Fibroblast of gingiva (primary cell): ENCODE measurements at regions not wholly inside any gene's neighbourhood (a gene's known extent, or its start where the extent isn't known, plus 50 kb on each side); places are given as distances from the start of the nearest gene placed in this dataset.

Experiments
- DNase-seq: peaks from one replicate; pipeline ENCODE4 v3.0.0-alpha.2; 2011; ENCODE audit warnings: low read depth

- DNase-seq, result no peak
These were observed 161.4 kb downstream of the TM9SF2 start for GRCh38 chr13:99662678-99663077.

GRCh38 chr13:99661791-99662190, 160.5 kb downstream of the TM9SF2 start:
- DNase-seq, result no peak

- DNase-seq, result no peak
These were observed 158.7 kb downstream of the TM9SF2 start for GRCh38 chr13:99659866-99660554.

GRCh38 chr13:99659226-99659625, 158.0 kb downstream of the TM9SF2 start:
- DNase-seq, result no peak

GRCh38 chr13:99658261-99658991, 157.2 kb downstream of the TM9SF2 start:
- peak; percentile 62 for DNase-seq

GRCh38 chr13:99657848-99658260, 156.6 kb downstream of the TM9SF2 start:
- peak; percentile 17 for DNase-seq

- no peak for DNase-seq
These were observed 155.6 kb downstream of the TM9SF2 start for GRCh38 chr13:99656844-99657381.

- peak; percentile 54 for DNase-seq
These were observed 154.9 kb downstream of the TM9SF2 start for GRCh38 chr13:99656092-99656745.

GRCh38 chr13:99655351-99656091, 154.2 kb downstream of the TM9SF2 start:
- no peak for DNase-seq

- no peak for DNase-seq
These were observed 152.8 kb downstream of the TM9SF2 start for GRCh38 chr13:99654076-99654475.

GRCh38 chr13:99653526-99653925, 152.3 kb downstream of the TM9SF2 start:
- no peak for DNase-seq

- no peak for DNase-seq
These were observed 151.6 kb downstream of the TM9SF2 start for GRCh38 chr13:99652901-99653300.

GRCh38 chr13:99652141-99652540, 150.9 kb downstream of the TM9SF2 start:
- no peak for DNase-seq

GRCh38 chr13:99651016-99651415, 149.7 kb downstream of the TM9SF2 start:
- DNase-seq, result no peak

GRCh38 chr13:99650410-99650809, 149.1 kb downstream of the TM9SF2 start:
- no peak for DNase-seq

- no peak for DNase-seq
These were observed 147.7 kb downstream of the TM9SF2 start for GRCh38 chr13:99648927-99649326.

- DNase-seq, result no peak
These were observed 146.9 kb downstream of the TM9SF2 start for GRCh38 chr13:99648066-99648665.

GRCh38 chr13:99647596-99647985, 146.3 kb downstream of the TM9SF2 start:
- DNase-seq, result no peak

- no peak for DNase-seq
These were observed 145.8 kb downstream of the TM9SF2 start for GRCh38 chr13:99646866-99647595.

GRCh38 chr13:99642841-99643240, 141.6 kb downstream of the TM9SF2 start:
- DNase-seq, result no peak

GRCh38 chr13:99642006-99642405, 140.7 kb downstream of the TM9SF2 start:
- no peak for DNase-seq
